H1 (cell line): ENCODE measurements at regions not wholly inside any gene's neighbourhood (a gene's known extent, or its start where the extent isn't known, plus 50 kb on each side); places are given as distances from the start of the nearest gene placed in this dataset.

Experiments
- CTCF ChIA-PET: fragments of 300-600 bp; sonication (Branson Sonifier 250); formaldehyde crosslinking; loops from one replicate; lab custom pipeline; 2021; ENCODE audit not compliant: partially characterized antibody; lab: Charles Lee
- POLR2A ChIA-PET: fragments of 300-600 bp; sonication (Branson Sonifier 250); formaldehyde crosslinking; loops from one replicate; lab custom pipeline; 2021; ENCODE audit warnings: inconsistent platforms; ENCODE audit not compliant: partially characterized antibody; lab: Charles Lee
- DNase-seq, 2 experiments: peaks; one replicate each; pipeline versions ENCODE4 v3.0.0 to v3.0.0-alpha.2; 2010 to 2022; ENCODE audit warnings: low spot score in 2 of 2, low read depth in 1 of 2, mixed read lengths in 1 of 2
- FAIRE-seq: peaks from 2 replicates; lab custom pipeline; 2011; peaks lifted over from hg19 to GRCh38; lab: Jason Lieb, UNC
- H2AFZ ChIP-seq: 2 replicates; pipeline ENCODE4 v1.8.1; 2012; ENCODE audit warnings: low read length, inconsistent platforms
- H2AK5ac ChIP-seq: 2 replicates; pipeline ENCODE4 v1.6.1; 2013; ENCODE audit warnings: low read depth, low read length
- H2BK120ac ChIP-seq: replicated peaks from 2 replicates; pipeline ENCODE3; 2013; ENCODE audit warnings: low read depth, low read length, inconsistent platforms
- H2BK12ac ChIP-seq: 2 replicates; pipeline ENCODE4 v1.6.1; 2013; ENCODE audit warnings: low read depth, low read length
- H2BK15ac ChIP-seq: 2 replicates; pipeline ENCODE4 v1.6.1; 2013; ENCODE audit warnings: low read length
- H2BK20ac ChIP-seq: 2 replicates; pipeline ENCODE4 v1.6.1; 2013; ENCODE audit warnings: low read length
- H2BK5ac ChIP-seq: 2 replicates; pipeline ENCODE4 v1.6.1; 2013; ENCODE audit warnings: low read depth, low read length
- H3K14ac ChIP-seq: 2 replicates; pipeline ENCODE4 v1.6.1; 2013; ENCODE audit warnings: inconsistent platforms; ENCODE audit not compliant: insufficient read length
- H3K18ac ChIP-seq: 2 replicates; pipeline ENCODE4 v1.6.1; 2013; ENCODE audit warnings: low read length; ENCODE audit errors: extremely low read depth
- H3K23ac ChIP-seq: 2 replicates; pipeline ENCODE4 v1.6.1; 2013; ENCODE audit warnings: inconsistent platforms; ENCODE audit not compliant: insufficient read length
- H3K23me2 ChIP-seq: 2 replicates; pipeline ENCODE4 v1.6.1; 2013; ENCODE audit warnings: low read depth, low read length
- H3K27ac ChIP-seq: 2 replicates; pipeline ENCODE4 v1.6.1; 2011; ENCODE audit warnings: low read depth, low read length, inconsistent platforms
- H3K27me3 ChIP-seq, 4 experiments: replicated peaks in 1 of 4; 1 replicate in 1 of 4; 2 replicates in 3 of 4; pipeline versions ENCODE4 v1.6.1 to v1.8.1; 2011 to 2013; ENCODE audit warnings: low read length in 3 of 4, mild to moderate bottlenecking in 3 of 4, inconsistent platforms in 2 of 4, mixed read lengths in 2 of 4, moderate library complexity in 1 of 4; ENCODE audit not compliant: control insufficient read depth in 3 of 4, insufficient read depth in 3 of 4; ENCODE audit errors: extremely low read depth in 1 of 4
- H3K36me3 ChIP-seq, 4 experiments: 2 replicates each; pipeline versions ENCODE4 v1.6.1 to v1.8.1; 2011 to 2013; ENCODE audit warnings: mild to moderate bottlenecking in 4 of 4, low read length in 3 of 4, moderate library complexity in 2 of 4, control low read depth in 1 of 4, inconsistent platforms in 1 of 4; ENCODE audit not compliant: insufficient read depth in 4 of 4, control insufficient read depth in 2 of 4
- H3K4ac ChIP-seq: replicated peaks from 2 replicates; pipeline ENCODE3; 2013; ENCODE audit warnings: low read length, low read depth, mixed read lengths, inconsistent platforms; ENCODE audit not compliant: insufficient read length
- H3K4me1 ChIP-seq, 4 experiments: replicated peaks in 1 of 4; 1 replicate in 1 of 4; 2 replicates in 3 of 4; pipeline versions ENCODE4 v1.6.1 to v1.8.1; 2011 to 2013; ENCODE audit warnings: low read length in 3 of 4, inconsistent platforms in 2 of 4, mixed read lengths in 1 of 4; ENCODE audit not compliant: insufficient read depth in 4 of 4, control insufficient read depth in 3 of 4
- H3K4me2 ChIP-seq, 2 experiments: 2 replicates each; pipeline versions ENCODE4 v1.6.1 to v1.8.1; 2011 to 2013; ENCODE audit warnings: low read depth in 2 of 2, low read length in 2 of 2, control low read depth in 1 of 2, inconsistent platforms in 1 of 2, mild to moderate bottlenecking in 1 of 2; ENCODE audit not compliant: insufficient read depth in 1 of 2
- H3K4me3 ChIP-seq, 4 experiments: fragments of 200-600, 300-600 bp in 1 of 4; sonication (generic), shearing (Covaris generic), sonication (Bioruptor Twin) in 1 of 4; 2 replicates each; pipeline versions ENCODE4 v1.5.1 to v1.8.1; 2011 to 2016; ENCODE audit warnings: low read length in 4 of 4, low read depth in 3 of 4, control low read depth in 2 of 4, inconsistent platforms in 2 of 4, mild to moderate bottlenecking in 2 of 4, mixed read lengths in 1 of 4, moderate library complexity in 1 of 4; ENCODE audit not compliant: insufficient read depth in 2 of 4; ENCODE audit errors: extremely low read depth in 1 of 4
- H3K56ac ChIP-seq: replicated peaks from 2 replicates; pipeline ENCODE3; 2013; ENCODE audit warnings: low read depth, mild to moderate bottlenecking, mixed read lengths, low read length, inconsistent platforms; ENCODE audit not compliant: insufficient read length
- H3K79me1 ChIP-seq: 2 replicates; pipeline ENCODE4 v1.6.1; 2013; ENCODE audit warnings: low read depth, low read length, control low read depth
- H3K79me2 ChIP-seq, 2 experiments: 2 replicates each; pipeline versions ENCODE4 v1.6.1 to v1.8.1; 2012 to 2013; ENCODE audit warnings: low read length in 2 of 2, mild to moderate bottlenecking in 2 of 2, inconsistent platforms in 1 of 2; ENCODE audit not compliant: insufficient read depth in 2 of 2, control insufficient read depth in 1 of 2
- H3K9ac ChIP-seq, 4 experiments: replicated peaks in 1 of 4; 1 replicate in 1 of 4; 2 replicates in 3 of 4; pipeline versions ENCODE4 v1.6.1 to v1.8.1; 2011 to 2013; ENCODE audit warnings: low read depth in 3 of 4, low read length in 3 of 4, control low read depth in 2 of 4, mild to moderate bottlenecking in 2 of 4, moderate library complexity in 2 of 4, inconsistent platforms in 1 of 4; ENCODE audit errors: extremely low read depth in 1 of 4
- H3K9me3 ChIP-seq, 2 experiments: 2 replicates each; pipeline versions ENCODE4 v1.6.1 to v1.8.1; 2012 to 2013; ENCODE audit warnings: mild to moderate bottlenecking in 2 of 2, moderate library complexity in 2 of 2, control low read depth in 1 of 2, inconsistent platforms in 1 of 2, low read depth in 1 of 2, low read length in 1 of 2, mixed read lengths in 1 of 2; ENCODE audit not compliant: insufficient read depth in 2 of 2
- H4K20me1 ChIP-seq, 2 experiments: replicated peaks in 1 of 2; 2 replicates each; pipeline versions ENCODE3 to v1.8.1; 2011 to 2013; ENCODE audit warnings: inconsistent platforms in 2 of 2, low read length in 2 of 2, mild to moderate bottlenecking in 1 of 2; ENCODE audit not compliant: insufficient read depth in 2 of 2, control insufficient read depth in 1 of 2
- H4K5ac ChIP-seq: 2 replicates; pipeline ENCODE4 v1.6.1; 2013; ENCODE audit warnings: low read length, low read depth, mixed read lengths, inconsistent platforms; ENCODE audit not compliant: insufficient read length
- H4K8ac ChIP-seq: 2 replicates; pipeline ENCODE4 v1.8.0; 2013; ENCODE audit warnings: mild to moderate bottlenecking, moderate library complexity, low read length, inconsistent platforms; ENCODE audit not compliant: insufficient read depth; ENCODE audit errors: extremely low read depth
- H4K91ac ChIP-seq: replicated peaks from 2 replicates; pipeline ENCODE3; 2013; ENCODE audit warnings: low read length, mixed read lengths, inconsistent platforms; ENCODE audit not compliant: insufficient read length
- BRCA1 ChIP-seq: IDR thresholded peaks from 2 replicates; pipeline ENCODE4 v1.6.1; 2012; ENCODE audit warnings: low read depth, low read length, improper control_type of control experiment
- CEBPB ChIP-seq: IDR thresholded peaks from 2 replicates; pipeline ENCODE4 v1.6.1; 2012; ENCODE audit warnings: low read depth, low read length
- FOSL1 ChIP-seq: IDR thresholded peaks from 2 replicates; pipeline ENCODE4 v1.6.1; 2011; ENCODE audit warnings: mild to moderate bottlenecking, low read depth, low read length, moderate library complexity; ENCODE audit not compliant: insufficient read depth
- JUN ChIP-seq: IDR thresholded peaks from 2 replicates; pipeline ENCODE4 v1.6.1; 2011; ENCODE audit warnings: low read depth, mild to moderate bottlenecking, improper control_type of control experiment, low read length
- NANOG ChIP-seq: IDR thresholded peaks from 2 replicates; pipeline ENCODE4 v1.6.1; 2011; ENCODE audit warnings: low read length, low read depth, mild to moderate bottlenecking, inconsistent platforms; ENCODE audit not compliant: insufficient read depth, poor library complexity, severe bottlenecking
- RAD21 ChIP-seq, 2 experiments: IDR thresholded peaks in 1 of 2; conservative IDR thresholded peaks in 1 of 2; 2 replicates each; pipeline ENCODE4 v1.6.1; 2011; ENCODE audit warnings: low read depth in 2 of 2, low read length in 2 of 2, improper control_type of control experiment in 1 of 2, inconsistent platforms in 1 of 2, mild to moderate bottlenecking in 1 of 2, moderate library complexity in 1 of 2
- SP1 ChIP-seq: IDR thresholded peaks from 2 replicates; pipeline ENCODE4 v1.6.1; 2011; ENCODE audit warnings: low read depth, low read length
- TAF7 ChIP-seq: optimal IDR thresholded peaks from 2 replicates; pipeline ENCODE3; 2011; ENCODE audit warnings: low read depth, mild to moderate bottlenecking, inconsistent platforms, low read length, moderate library complexity, borderline replicate concordance
- TBP ChIP-seq: IDR thresholded peaks from 2 replicates; pipeline ENCODE4 v1.6.1; 2011; ENCODE audit warnings: low read depth, low read length, improper control_type of control experiment
- TCF12 ChIP-seq: IDR thresholded peaks from 2 replicates; pipeline ENCODE4 v1.6.1; 2011; ENCODE audit warnings: low read depth, mild to moderate bottlenecking, low read length
- WGBS, 2 experiments: shearing (Covaris generic) in 1 of 2; methylation state at CpG; one replicate each; pipeline versions ENCODE4 v1.1.6 to v1.1.7; 2013 to 2015; ENCODE audit warnings: low lambda C conversion rate in 2 of 2, mixed read lengths in 2 of 2, inconsistent platforms in 1 of 2, low coverage in 1 of 2, missing lambda C conversion rate in 1 of 2; ENCODE audit not compliant: insufficient replicate concordance in 2 of 2, insufficient coverage in 1 of 2, insufficient read length in 1 of 2; ENCODE audit errors: extremely low coverage in 1 of 2, missing lambda C conversion rate in 1 of 2; 5-methylcytosine and 5-hydroxymethylcytosine counted together
- TF ChIP-seq, protein P1 (sequence below): IDR thresholded peaks from 2 replicates; pipeline ENCODE4 v1.6.1; 2012; ENCODE audit warnings: inconsistent platforms
- TF ChIP-seq, protein P2 (sequence below): IDR thresholded peaks from 2 replicates; pipeline ENCODE4 v1.6.1; 2012; ENCODE audit warnings: inconsistent platforms

DNA sequence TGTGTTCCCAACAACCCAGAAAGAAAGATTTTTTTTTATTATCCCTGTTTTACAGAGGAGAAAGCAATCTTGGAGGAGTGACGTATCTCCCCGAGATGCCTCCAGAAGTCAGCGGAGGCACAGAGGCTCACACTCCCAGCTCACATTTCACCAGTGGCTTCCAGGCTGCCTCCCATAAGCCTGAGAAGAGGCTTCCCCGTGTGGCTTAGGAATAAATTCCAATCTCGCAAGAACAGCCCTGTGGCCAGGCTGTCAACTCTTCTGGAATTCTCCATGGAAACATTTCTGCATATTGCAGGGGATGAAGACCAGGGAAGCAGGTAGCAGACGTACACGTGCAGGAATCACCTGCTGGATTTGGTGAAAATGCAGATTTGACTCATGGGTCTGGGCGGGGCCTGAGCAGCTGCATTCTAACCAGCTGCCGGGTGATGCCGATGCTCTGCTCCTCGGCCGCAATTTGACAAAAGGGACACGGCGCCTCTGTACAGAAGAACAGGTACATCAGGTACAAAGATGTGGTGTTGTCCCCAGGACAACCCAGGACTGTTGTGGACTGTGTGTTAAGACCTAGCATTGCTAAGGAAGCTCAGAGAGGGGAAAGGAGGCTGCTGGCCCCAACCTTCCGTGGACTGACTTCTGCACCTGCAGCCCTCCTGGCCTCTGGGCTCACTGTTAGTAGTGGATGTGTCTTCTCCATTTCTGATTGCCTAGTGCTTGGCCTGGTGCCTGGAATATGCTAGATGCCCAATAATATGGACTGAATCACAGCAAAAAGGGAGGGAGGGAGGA lies 114.2 kb upstream of the ID2 start:
- Histone ChIP-seq H3K36me3 (no peaks in the 10 kb centered on the region), H3K56ac (no peak overlapping the region), H2AK5ac (no peak overlapping the region), H4K20me1 (no peaks in the 10 kb centered on the region), H3K23ac (no peak overlapping the region), H2BK15ac (no peak overlapping the region), H3K9ac (no peak overlapping the region), H2BK120ac (no peak overlapping the region), H3K79me1 (no peaks in the 10 kb centered on the region), H3K4me1 (peaks cover 0 to 1% (median 0%) of the 10 kb centered on the region in 4 experiments; a peak in 1 of 7 replicates), H2BK20ac (no peak overlapping the region), H3K18ac (no peak overlapping the region), H3K14ac (no peak overlapping the region), H2BK12ac (no peak overlapping the region), H3K4me2 (no peak overlapping the region), H3K4me3 (no peak overlapping the region), H4K91ac (no peak overlapping the region), H4K8ac (no peak overlapping the region), H3K9me3 (no peaks in the 10 kb centered on the region), H3K79me2 (no peaks in the 10 kb centered on the region), H2BK5ac (no peak overlapping the region), H3K23me2 (no peaks in the 10 kb centered on the region), H3K4ac (no peak overlapping the region), H3K27ac (no peak overlapping the region), H4K5ac (no peak overlapping the region), H2AFZ (no peak overlapping the region), H3K27me3 (no peaks in the 10 kb centered on the region)
- ChIA-PET POLR2A (interaction anchor here (0.9 kb wide), 1 partner anchor 18 kb away, joined by 3 read pairs; no protein-coding TSS in a partner anchor), CTCF (no interaction called here)
- peak in 1 of 2 experiments; percentile 38 for DNase-seq
- 89% methylated on average over 11 of the region's 15 CpGs; no CpG with 5 or more reads in 1 of the 2 experiments for WGBS, 2 experiments
- FAIRE-seq, result no peak
- TF ChIP-seq TBP, result no peak
- TF ChIP-seq TCF12, result no peak
- no peak for TF ChIP-seq NANOG
- TF ChIP-seq BRCA1, result no peak
- no peak for TF ChIP-seq TAF7
- no peak for TF ChIP-seq RAD21 (IDR thresholded peaks at IDR 0.05 in 1 of 2, conservative IDR thresholded peaks at IDR 0.05 in 1 of 2; ENCODE audit: low read depth in 2 of 2, low read length in 2 of 2)
- TF ChIP-seq JUN, result no peak
- no peak for TF ChIP-seq CEBPB
- TF ChIP-seq, protein P1, sequence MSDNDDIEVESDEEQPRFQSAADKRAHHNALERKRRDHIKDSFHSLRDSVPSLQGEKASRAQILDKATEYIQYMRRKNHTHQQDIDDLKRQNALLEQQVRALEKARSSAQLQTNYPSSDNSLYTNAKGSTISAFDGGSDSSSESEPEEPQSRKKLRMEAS, result no peak
- TF ChIP-seq, protein P2, sequence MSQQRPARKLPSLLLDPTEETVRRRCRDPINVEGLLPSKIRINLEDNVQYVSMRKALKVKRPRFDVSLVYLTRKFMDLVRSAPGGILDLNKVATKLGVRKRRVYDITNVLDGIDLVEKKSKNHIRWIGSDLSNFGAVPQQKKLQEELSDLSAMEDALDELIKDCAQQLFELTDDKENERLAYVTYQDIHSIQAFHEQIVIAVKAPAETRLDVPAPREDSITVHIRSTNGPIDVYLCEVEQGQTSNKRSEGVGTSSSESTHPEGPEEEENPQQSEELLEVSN, result no peak
- no peak for TF ChIP-seq SP1
- TF ChIP-seq FOSL1, result no peak
